Natural killer cell (primary cell): ENCODE measurements at regions not wholly inside any gene's neighbourhood (a gene's known extent, or its start where the extent isn't known, plus 50 kb on each side); places are given as distances from the start of the nearest gene placed in this dataset.

Experiments
- ATAC-seq, 3 donors: fragments of 150-1000 bp in 2 of 3; fragments of 200-7000 bp in 1 of 3; cut with Tn5 transposase; 1 replicate in 1 of 3; 2 replicates in 2 of 3; pipeline ENCODE4 v1.10.0; 2021; ENCODE audit warnings: mild to moderate bottlenecking in 2 of 3, moderate library complexity in 2 of 3
- DNase-seq, 2 donors: peaks; one replicate each; pipeline versions ENCODE4 v3.0.0 to v3.0.0-alpha.2; 2013 to 2021; ENCODE audit warnings: mixed read lengths in 1 of 2
- H3K27ac ChIP-seq: one replicate; pipeline ENCODE4 v1.5.1; 2013; ENCODE audit warnings: mild to moderate bottlenecking, low read length
- H3K27me3 ChIP-seq: one replicate; pipeline ENCODE4 v1.6.1; 2013; ENCODE audit warnings: low read length; ENCODE audit not compliant: control insufficient read depth, insufficient read depth
- H3K36me3 ChIP-seq: one replicate; pipeline ENCODE4 v1.6.1; 2013; ENCODE audit warnings: low read length; ENCODE audit not compliant: control insufficient read depth, insufficient read depth
- H3K4me1 ChIP-seq: one replicate; pipeline ENCODE4 v1.6.1; 2013; ENCODE audit warnings: low read length; ENCODE audit not compliant: control insufficient read depth, insufficient read depth
- H3K4me3 ChIP-seq: one replicate; pipeline ENCODE4 v1.5.1; 2013; ENCODE audit warnings: low read length
- H3K9me3 ChIP-seq: one replicate; pipeline ENCODE4 v1.6.1; 2013; ENCODE audit warnings: low read length; ENCODE audit not compliant: control insufficient read depth, insufficient read depth
- H3K27ac Mint-ChIP-seq, 2 donors: one replicate each; pipeline ENCODE4 v1.8.0; 2022; ENCODE audit warnings: mild to moderate bottlenecking in 2 of 2, mixed read lengths in 2 of 2, moderate library complexity in 1 of 2
- H3K27me3 Mint-ChIP-seq, 2 donors: one replicate each; pipeline ENCODE4 v1.8.0; 2022; ENCODE audit warnings: low read depth in 2 of 2, mixed read lengths in 2 of 2
- H3K36me3 Mint-ChIP-seq: one replicate; pipeline ENCODE4 v1.8.0; 2022; ENCODE audit warnings: mixed read lengths
- H3K4me1 Mint-ChIP-seq, 2 donors: one replicate each; pipeline ENCODE4 v1.8.0; 2022; ENCODE audit warnings: mixed read lengths in 2 of 2
- H3K4me3 Mint-ChIP-seq: one replicate; pipeline ENCODE4 v1.8.0; 2022; ENCODE audit warnings: mild to moderate bottlenecking, moderate library complexity, mixed read lengths
- H3K9me3 Mint-ChIP-seq, 2 donors: one replicate each; pipeline ENCODE4 v1.8.0; 2022; ENCODE audit warnings: mixed read lengths in 2 of 2
- WGBS: methylation state at CpG from one replicate; pipeline ENCODE4 v1.1.7; 2013; ENCODE audit warnings: missing lambda C conversion rate; ENCODE audit not compliant: insufficient coverage; 5-methylcytosine and 5-hydroxymethylcytosine counted together
- intact Hi-C: fragments of 100-400 bp; cut with micrococcal nuclease; formaldehyde crosslinking; loops from one replicate; pipeline ENCODE4 v1.14.2; 2022
- TF ChIP-seq, protein P1 (sequence below): fragments of 200-600 bp; IDR thresholded peaks from one replicate; pipeline ENCODE4 v1.8.0; 2022; ENCODE audit warnings: antibody characterized with exemption

DNA sequence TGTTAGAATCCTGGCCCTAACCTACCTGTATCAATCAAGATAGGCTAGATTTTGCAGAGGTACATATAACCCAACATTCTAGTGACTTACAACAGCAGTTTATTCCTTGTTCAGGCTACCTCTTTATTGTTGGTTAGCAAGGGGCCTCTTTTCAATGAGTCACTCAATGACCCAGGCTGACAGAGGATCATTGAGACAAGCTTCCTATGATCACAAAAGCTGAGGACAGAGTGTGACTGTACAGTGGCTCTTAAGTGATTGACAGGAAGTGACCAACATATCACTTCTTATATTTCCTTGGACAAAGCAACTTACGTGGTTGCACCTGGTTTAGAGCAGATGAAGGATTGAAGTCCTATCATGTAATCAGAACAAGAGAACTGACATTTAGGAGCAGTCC is 740.9 kb downstream of the FRK start:
- Histone ChIP-seq H3K27me3 (no peaks in the 10 kb centered on the region), H3K4me3 (no peak overlapping the region), H3K27ac (no peak overlapping the region), H3K9me3 (no peaks in the 10 kb centered on the region), H3K4me1 (no peaks in the 10 kb centered on the region), H3K36me3 (no peaks in the 10 kb centered on the region)
- Mint-ChIP-seq H3K4me1 (no peaks in the 10 kb centered on the region), H3K36me3 (no peaks in the 10 kb centered on the region), H3K27ac (no peak overlapping the region), H3K4me3 (no peak overlapping the region), H3K27me3 (no peaks in the 10 kb centered on the region), H3K9me3 (peaks cover 3 to 8% of the 10 kb centered on the region in 2 donors)
- ATAC-seq = no peak
- 71% methylated on average over 1 of the region's 1 CpG for WGBS
- DNase-seq = no peak
- intact Hi-C loops = no loop called here
- TF ChIP-seq, protein P1, sequence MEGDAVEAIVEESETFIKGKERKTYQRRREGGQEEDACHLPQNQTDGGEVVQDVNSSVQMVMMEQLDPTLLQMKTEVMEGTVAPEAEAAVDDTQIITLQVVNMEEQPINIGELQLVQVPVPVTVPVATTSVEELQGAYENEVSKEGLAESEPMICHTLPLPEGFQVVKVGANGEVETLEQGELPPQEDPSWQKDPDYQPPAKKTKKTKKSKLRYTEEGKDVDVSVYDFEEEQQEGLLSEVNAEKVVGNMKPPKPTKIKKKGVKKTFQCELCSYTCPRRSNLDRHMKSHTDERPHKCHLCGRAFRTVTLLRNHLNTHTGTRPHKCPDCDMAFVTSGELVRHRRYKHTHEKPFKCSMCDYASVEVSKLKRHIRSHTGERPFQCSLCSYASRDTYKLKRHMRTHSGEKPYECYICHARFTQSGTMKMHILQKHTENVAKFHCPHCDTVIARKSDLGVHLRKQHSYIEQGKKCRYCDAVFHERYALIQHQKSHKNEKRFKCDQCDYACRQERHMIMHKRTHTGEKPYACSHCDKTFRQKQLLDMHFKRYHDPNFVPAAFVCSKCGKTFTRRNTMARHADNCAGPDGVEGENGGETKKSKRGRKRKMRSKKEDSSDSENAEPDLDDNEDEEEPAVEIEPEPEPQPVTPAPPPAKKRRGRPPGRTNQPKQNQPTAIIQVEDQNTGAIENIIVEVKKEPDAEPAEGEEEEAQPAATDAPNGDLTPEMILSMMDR = no peak

DNA sequence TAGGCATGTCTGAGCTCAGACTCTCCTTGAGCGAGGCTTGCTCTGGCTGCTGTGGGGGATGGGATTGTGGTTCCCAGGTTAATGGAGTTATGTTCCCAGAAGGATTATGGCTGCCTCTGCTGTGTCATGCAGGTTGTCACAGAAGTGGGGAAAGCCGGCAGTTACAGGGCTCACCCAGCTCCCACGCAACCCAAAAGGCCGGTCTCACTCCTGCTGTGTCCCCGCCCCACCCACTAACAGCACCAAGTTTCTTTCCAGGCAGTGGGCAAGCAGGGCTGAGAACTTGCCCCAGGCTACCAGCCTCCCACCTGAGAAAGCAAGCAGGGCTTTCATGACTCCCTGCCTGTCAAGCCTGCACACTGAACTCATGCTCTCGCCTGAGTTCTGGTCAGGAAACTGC is 750.5 kb downstream of the FRK start:
- Mint-ChIP-seq H3K27me3 (no peaks in the 10 kb centered on the region), H3K4me1 (no peaks in the 10 kb centered on the region), H3K4me3 (no peak overlapping the region), H3K9me3 (peaks cover 14 to 29% of the 10 kb centered on the region in 2 donors), H3K36me3 (peaks cover under 1% of the 10 kb centered on the region), H3K27ac (no peak overlapping the region)
- TF ChIP-seq, protein P1 = no peak
- ATAC-seq (no peak), DNase-seq (no peak)
- Histone ChIP-seq H3K4me1 (no peaks in the 10 kb centered on the region), H3K27me3 (no peaks in the 10 kb centered on the region), H3K9me3 (peaks cover 18% of the 10 kb centered on the region), H3K4me3 (no peak overlapping the region), H3K36me3 (no peaks in the 10 kb centered on the region), H3K27ac (no peak overlapping the region)
- intact Hi-C loops = no loop called here
- 92% methylated on average over 6 of the region's 6 CpGs for WGBS

DNA sequence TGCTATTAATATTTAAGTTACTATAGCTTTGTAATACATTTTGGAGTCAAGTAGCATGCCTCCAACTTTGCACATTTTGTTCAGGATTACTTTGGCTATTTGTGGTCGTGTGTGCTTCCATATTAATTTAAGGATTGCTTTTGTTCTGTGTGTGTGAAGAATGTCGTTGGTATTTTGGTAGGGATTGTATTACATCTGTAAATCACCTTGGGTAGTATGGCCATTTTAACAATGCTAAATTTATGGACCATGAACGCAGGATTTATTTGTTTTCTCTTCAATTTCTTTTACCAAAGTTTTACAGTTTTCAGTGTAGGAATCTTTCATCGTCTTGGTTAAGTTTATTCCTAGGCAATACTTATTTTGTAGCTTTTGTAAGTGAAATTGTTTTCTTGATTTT is 758.0 kb downstream of the FRK start:
- intact Hi-C loops = no loop called here
- H3K27me3 Mint-ChIP-seq = no peaks in the 10 kb centered on the region
- H3K4me1 Mint-ChIP-seq = no peaks in the 10 kb centered on the region
- peaks cover 8 to 25% of the 10 kb centered on the region in 2 donors for H3K9me3 Mint-ChIP-seq
- ATAC-seq = no peak
- Histone ChIP-seq H3K9me3 (no peaks in the 10 kb centered on the region), H3K27ac (no peak overlapping the region), H3K4me3 (no peak overlapping the region), H3K36me3 (no peaks in the 10 kb centered on the region), H3K4me1 (no peaks in the 10 kb centered on the region), H3K27me3 (no peaks in the 10 kb centered on the region)
- TF ChIP-seq, protein P1 = no peak
- 72% methylated on average over 2 of the region's 4 CpGs for WGBS
- H3K36me3 Mint-ChIP-seq = peaks cover 7% of the 10 kb centered on the region
- no peak overlapping the region for H3K27ac Mint-ChIP-seq
- DNase-seq = no peak
- H3K4me3 Mint-ChIP-seq = no peak overlapping the region

DNA sequence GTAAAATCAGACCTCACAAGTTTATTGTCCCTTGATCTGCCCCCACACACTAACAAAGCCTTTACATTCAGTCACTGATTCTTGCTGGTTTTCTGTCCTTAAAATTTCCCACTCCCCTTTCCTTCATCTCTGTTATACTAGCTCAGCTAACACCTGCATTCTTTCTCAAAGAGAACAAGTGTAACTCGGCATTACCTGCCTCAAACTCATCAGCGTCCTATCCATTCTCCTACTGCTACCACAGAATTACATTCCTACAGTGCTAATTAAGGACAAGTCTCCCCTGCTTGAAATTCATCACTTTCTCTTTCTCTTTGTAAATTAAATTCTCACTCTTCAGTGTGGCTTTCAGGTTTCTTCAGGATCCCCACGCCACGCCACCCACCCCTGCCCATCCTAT is 773.2 kb downstream of the FRK start:
- no peak overlapping the region for H3K27ac Mint-ChIP-seq
- Histone ChIP-seq H3K9me3 (no peaks in the 10 kb centered on the region), H3K4me3 (no peak overlapping the region), H3K4me1 (no peaks in the 10 kb centered on the region), H3K36me3 (no peaks in the 10 kb centered on the region), H3K27ac (no peak overlapping the region), H3K27me3 (no peaks in the 10 kb centered on the region)
- H3K27me3 Mint-ChIP-seq = no peaks in the 10 kb centered on the region
- TF ChIP-seq, protein P1 = no peak
- intact Hi-C loops = no loop called here
- no peak overlapping the region for H3K4me3 Mint-ChIP-seq
- no peak for DNase-seq
- WGBS = 81% methylated on average over 4 of the region's 4 CpGs
- ATAC-seq = no peak
- H3K4me1 Mint-ChIP-seq = no peaks in the 10 kb centered on the region
- peaks cover 20 to 23% of the 10 kb centered on the region in 2 donors for H3K9me3 Mint-ChIP-seq
- H3K36me3 Mint-ChIP-seq = peaks cover 7% of the 10 kb centered on the region
